GM19043 (cell line): ENCODE measurements at regions not wholly inside any gene's neighbourhood (a gene's known extent, or its start where the extent isn't known, plus 50 kb on each side); places are given as distances from the start of the nearest gene placed in this dataset.
"Not testable (repeated sequence)": the region's sequence is repeated elsewhere in the genome, so short reads cannot be mapped to it uniquely, and the experiment has no call there.

Source experiments
- ATAC-seq: cut with Tn5 transposase; IDR thresholded peaks from one replicate; pipeline ENCODE4 v1.9.1; 2021; ENCODE audit warnings: low read depth; ENCODE audit not compliant: unreplicated experiment

DNA sequence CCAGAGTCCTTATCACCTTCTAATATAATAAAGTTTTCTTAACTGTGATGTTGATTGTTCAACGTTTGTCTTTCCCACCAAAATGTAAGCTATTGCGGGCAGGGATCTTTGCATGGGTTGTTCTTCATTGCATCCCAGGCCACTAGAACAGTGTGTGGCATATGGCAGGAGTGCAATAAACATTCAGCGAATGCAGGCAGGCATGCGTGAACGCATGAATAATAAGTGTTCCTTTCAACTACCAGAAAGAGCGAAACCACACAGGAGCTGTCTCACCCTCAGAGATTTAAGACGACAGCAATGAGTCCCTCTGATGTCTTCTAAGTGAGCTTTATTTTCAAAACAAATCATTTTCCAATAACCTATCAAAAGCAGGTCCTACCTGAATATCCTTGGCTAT, 2693.1 kb upstream of the TPTE start:
- not testable (repeated sequence) for ATAC-seq

GRCh38 chr21:7829411-7829810, 2692.0 kb upstream of the TPTE start:
- not testable (repeated sequence) for ATAC-seq

DNA sequence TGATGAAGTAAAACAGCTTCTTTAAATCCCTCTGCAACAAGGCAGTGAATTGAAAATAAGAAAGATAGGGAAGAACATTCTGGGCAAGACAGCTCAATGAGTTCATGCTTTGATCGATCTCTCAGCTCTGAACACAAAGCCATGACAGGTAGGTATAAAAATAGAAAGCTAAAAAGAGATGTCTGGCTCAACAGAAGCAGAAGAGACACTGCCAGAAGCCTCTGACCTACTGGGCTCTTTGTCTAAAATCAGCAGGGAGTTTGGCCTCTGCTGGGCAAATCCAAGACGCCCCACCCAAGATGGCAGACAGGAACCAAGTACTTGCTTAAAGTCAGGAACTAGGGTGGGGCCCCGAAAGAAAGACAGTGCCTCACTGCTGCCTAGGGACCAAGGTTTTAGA, 2684.1 kb upstream of the TPTE start:
- ATAC-seq, result not testable (repeated sequence)

DNA sequence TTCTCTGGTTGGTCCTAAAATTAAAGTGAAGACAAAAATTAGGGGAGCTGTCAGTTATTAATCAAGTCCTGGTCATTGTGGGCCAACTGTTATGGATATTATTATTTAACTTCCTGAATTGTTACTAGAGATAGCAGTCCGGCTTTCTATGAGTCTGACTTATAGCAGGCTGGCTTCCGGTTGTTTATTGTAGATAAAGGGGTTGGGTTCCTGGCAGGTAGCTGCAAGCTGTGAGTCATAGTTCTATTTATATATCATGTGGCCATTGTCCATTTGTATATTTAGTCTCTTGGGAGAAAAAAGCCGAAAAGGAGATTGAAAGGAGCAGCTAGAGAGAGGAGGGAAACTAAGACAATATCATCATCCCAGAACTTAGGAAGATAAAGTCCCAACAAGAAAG, 2668.0 kb upstream of the TPTE start:
- ATAC-seq, result not testable (repeated sequence)

DNA sequence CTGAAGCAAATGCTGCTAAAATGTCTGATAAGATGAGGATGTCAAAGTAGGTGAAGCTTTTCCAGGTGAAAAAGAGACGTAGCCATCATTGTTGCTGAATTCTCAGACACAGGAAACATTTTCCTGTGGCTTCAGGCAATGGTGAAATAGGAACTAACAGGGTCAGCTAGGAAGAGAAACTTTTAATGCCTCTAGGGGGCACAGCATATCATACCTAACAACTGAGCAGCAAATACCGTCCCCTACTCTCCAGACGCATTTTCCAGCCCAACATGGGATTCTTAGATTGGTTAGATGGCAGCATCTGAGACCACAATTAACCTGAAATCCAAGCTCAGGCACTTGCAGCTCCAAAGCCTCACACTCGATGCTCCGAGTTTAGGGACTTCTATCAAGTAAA, 2667.5 kb upstream of the TPTE start:
- ATAC-seq, result not testable (repeated sequence)
